ENCODE measurements at regions not wholly inside any gene's neighbourhood (a gene's known extent, or its start where the extent isn't known, plus 50 kb on each side); places are given as distances from the start of the nearest gene placed in this dataset.

DNA sequence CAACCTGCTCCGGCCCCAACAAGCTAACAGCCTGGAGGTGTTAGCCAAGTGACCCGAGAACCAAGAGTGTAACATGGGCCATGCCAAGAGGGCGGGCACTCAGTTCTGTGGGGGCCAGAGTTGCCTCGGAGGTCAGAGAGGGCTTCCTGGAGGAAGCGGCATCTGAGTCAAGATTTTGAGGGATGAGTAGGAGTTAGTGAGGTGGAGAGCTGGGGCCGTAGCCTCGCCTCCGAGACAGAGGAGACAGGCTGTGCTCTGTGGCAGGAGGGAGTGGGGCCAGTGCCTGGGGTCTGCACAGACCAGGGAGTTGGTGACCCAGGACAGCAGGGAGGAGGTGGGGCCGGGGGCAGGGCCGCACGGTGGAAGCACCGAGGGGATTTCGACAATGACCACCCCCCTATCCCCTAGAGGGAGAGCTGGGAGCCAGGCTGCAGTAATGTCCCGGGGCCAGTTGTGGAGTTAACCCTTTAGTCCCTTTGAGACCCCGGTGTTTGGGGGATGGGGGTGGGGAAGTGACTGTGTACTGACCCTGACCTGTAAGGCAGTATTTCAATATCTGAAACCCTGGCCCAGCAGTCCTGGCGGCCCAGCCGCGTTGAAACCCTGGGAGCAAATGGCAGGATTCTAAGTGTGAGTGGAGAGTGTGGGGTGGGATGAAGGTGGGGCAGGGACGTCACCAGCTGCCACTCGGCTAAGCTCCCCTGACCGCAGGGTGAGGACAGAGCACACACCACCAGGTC lies 148.7 kb upstream of the COL5A1 start:
- Histone ChIP-seq H3K4me3 (ENCODE audit: low read length) (no peak overlapping the region), H2AFZ (ENCODE audit: low read length) (no peak overlapping the region), H3K4me1 (ENCODE audit: low read length) (no peaks in the 10 kb centered on the region), H4K20me1 (ENCODE audit: insufficient read depth, low read depth, low read length) (no peaks in the 10 kb centered on the region), H3K9me3 (ENCODE audit: low read length) (no peaks in the 10 kb centered on the region), H3K36me3 (ENCODE audit: insufficient read depth, low read length) (no peaks in the 10 kb centered on the region), H3K27ac (ENCODE audit: low read length) (no peak overlapping the region), H3K79me2 (ENCODE audit: low read length) (no peaks in the 10 kb centered on the region), H3K4me2 (ENCODE audit: low read depth, low read length, poor library complexity, severe bottlenecking) (no peak overlapping the region), H3K9me2 (replicated peaks; ENCODE audit: insufficient read depth, low read length) (no peaks in the 10 kb centered on the region), H3K27me3 (ENCODE audit: low read length) (no peaks in the 10 kb centered on the region), H3K9ac (ENCODE audit: low read length) (no peak overlapping the region)
- DNase-seq = no peak

DNA sequence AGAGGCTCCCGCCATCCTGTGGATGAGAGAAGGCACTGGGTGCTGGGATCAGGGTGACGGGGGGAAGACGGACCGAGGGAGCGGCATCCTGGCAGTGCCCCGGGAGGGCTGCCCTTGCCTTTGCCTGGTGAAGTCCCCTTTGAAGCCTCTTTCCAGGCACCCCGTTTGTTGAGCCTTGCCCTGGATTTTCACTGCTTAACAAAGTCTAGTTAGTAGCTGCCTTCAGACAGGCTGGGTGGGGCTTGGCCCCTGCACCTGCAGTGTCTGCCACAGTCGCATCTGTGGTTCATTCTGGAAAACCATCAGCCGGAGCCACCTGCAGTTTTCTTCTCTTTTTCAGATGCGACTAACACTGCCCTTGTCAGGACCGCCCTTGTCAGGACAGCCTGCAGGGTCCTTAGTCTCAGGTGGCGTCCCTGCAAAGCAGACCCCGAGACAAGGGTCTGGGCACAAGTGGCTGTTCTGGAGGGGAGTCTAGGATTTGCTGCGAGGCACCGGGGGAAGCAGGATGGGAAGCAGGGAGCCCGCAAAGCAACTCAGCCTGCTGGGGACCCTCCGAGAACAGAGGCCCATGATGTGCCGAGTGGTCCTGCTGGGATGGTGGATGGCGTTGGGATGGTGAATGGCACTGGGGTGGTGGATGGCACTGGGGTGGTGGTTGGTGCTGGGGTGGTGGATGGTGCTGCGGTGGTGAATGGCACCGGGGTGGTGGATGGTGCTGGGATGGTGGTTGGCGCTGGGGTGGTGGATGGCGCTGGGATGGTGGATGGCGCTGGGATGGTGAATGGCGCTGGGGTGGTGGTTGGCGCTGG lies 147.9 kb upstream of the COL5A1 start:
- H3K4me2 ChIP-seq (ENCODE audit: low read depth, low read length, poor library complexity, severe bottlenecking) = no peak overlapping the region
- no peaks in the 10 kb centered on the region for H3K9me3 ChIP-seq (ENCODE audit: low read length)
- no peaks in the 10 kb centered on the region for H3K9me2 ChIP-seq (replicated peaks; ENCODE audit: insufficient read depth, low read length)
- no peaks in the 10 kb centered on the region for H3K27me3 ChIP-seq (ENCODE audit: low read length)
- no peaks in the 10 kb centered on the region for H3K36me3 ChIP-seq (ENCODE audit: insufficient read depth, low read length)
- H3K9ac ChIP-seq (ENCODE audit: low read length) = no peak overlapping the region
- H3K27ac ChIP-seq (ENCODE audit: low read length) = no peak overlapping the region
- no peaks in the 10 kb centered on the region for H3K79me2 ChIP-seq (ENCODE audit: low read length)
- no peak overlapping the region for H3K4me3 ChIP-seq (ENCODE audit: low read length)
- H2AFZ ChIP-seq (ENCODE audit: low read length) = no peak overlapping the region
- no peaks in the 10 kb centered on the region for H3K4me1 ChIP-seq (ENCODE audit: low read length)
- no peaks in the 10 kb centered on the region for H4K20me1 ChIP-seq (ENCODE audit: insufficient read depth, low read depth, low read length)
- no peak for DNase-seq

DNA sequence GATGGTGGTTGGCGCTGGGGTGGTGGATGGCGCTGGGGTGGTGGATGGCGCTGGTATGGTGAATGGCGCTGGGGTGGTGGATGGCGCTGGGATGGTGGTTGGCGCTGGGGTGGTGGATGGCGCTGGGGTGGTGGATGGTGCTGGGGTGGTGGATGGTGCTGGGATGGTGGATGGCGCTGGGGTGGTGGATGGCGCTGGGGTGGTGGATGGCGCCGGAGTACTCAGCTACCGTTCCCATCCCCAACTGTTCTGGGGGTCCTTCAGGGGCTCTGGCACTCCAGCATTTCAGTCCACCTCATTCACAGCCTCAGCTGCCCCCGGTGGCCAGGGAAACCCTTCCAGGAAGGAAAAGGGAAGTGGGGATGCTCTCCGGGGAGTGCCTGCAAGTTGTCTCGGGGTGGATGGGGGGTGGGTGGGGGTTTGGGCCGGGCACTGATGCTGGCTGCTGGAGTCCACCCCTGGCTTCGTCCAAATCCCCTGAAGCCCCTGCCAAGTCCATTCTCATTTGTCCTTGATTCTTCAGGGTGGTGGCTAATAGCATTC lies 147.3 kb upstream of the COL5A1 start:
- Histone ChIP-seq H3K4me3 (ENCODE audit: low read length) (no peak overlapping the region), H3K9ac (ENCODE audit: low read length) (no peak overlapping the region), H2AFZ (ENCODE audit: low read length) (no peak overlapping the region), H3K36me3 (ENCODE audit: insufficient read depth, low read length) (no peaks in the 10 kb centered on the region), H3K4me1 (ENCODE audit: low read length) (no peaks in the 10 kb centered on the region), H3K79me2 (ENCODE audit: low read length) (no peaks in the 10 kb centered on the region), H3K27ac (ENCODE audit: low read length) (no peak overlapping the region), H3K4me2 (ENCODE audit: low read depth, low read length, poor library complexity, severe bottlenecking) (no peak overlapping the region), H3K9me2 (replicated peaks; ENCODE audit: insufficient read depth, low read length) (no peaks in the 10 kb centered on the region), H3K9me3 (ENCODE audit: low read length) (no peaks in the 10 kb centered on the region), H4K20me1 (ENCODE audit: insufficient read depth, low read depth, low read length) (no peaks in the 10 kb centered on the region), H3K27me3 (ENCODE audit: low read length) (no peaks in the 10 kb centered on the region)
- no peak for DNase-seq

DNA sequence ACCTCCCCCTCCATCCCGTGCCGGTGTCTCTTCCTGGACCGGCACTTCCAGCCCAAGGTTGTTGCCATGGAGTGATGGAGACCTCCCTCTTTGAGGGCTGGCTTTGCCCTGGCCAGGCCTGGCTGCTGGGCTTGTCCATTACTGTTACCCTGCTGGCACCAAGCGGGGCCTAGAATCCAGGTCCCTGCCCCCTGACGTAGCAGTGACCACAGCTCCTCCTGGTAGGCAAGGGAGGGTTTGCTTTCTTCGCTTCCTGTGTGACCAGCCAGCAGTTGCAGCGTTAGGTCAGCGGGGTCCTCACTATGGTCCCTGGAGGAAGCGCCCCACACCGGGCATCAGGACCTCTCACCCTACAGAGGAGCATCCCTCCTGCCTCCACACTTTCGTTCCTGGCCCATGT lies 146.7 kb upstream of the COL5A1 start:
- Histone ChIP-seq H3K36me3 (ENCODE audit: insufficient read depth, low read length) (no peaks in the 10 kb centered on the region), H3K9ac (ENCODE audit: low read length) (no peak overlapping the region), H3K27ac (ENCODE audit: low read length) (no peak overlapping the region), H4K20me1 (ENCODE audit: insufficient read depth, low read depth, low read length) (no peaks in the 10 kb centered on the region), H3K4me1 (ENCODE audit: low read length) (no peaks in the 10 kb centered on the region), H3K4me2 (ENCODE audit: low read depth, low read length, poor library complexity, severe bottlenecking) (no peak overlapping the region), H3K4me3 (ENCODE audit: low read length) (no peak overlapping the region), H3K9me2 (replicated peaks; ENCODE audit: insufficient read depth, low read length) (no peaks in the 10 kb centered on the region), H2AFZ (ENCODE audit: low read length) (no peak overlapping the region), H3K79me2 (ENCODE audit: low read length) (no peaks in the 10 kb centered on the region), H3K27me3 (ENCODE audit: low read length) (no peaks in the 10 kb centered on the region), H3K9me3 (ENCODE audit: low read length) (no peaks in the 10 kb centered on the region)
- DNase-seq = no peak

DNA sequence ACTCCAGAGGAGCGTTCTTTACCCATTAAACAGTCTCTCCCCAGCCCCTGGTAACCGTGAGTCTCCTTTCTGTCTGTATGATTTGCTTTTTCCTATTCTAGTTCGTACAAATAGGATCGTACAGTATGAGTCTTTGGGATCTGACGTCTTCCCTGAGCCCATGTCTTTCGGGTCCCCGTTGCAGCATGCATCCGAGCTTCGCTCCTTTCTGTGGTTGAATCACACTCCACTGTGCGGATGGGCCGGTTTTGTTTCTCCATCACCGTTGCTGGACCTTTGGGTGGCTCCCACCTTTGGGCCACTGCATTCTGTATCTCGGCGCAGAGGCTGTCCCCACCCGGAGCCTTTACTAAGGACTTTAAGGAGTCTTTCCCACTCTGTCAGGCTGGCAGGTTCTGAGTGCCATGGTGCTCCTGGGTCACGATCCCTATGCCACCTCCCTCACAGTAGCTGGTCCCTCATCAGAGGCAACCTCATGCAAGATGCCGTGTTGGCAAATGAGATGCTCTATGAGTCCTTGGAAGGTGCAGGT lies 145.7 kb upstream of the COL5A1 start:
- H3K27ac ChIP-seq (ENCODE audit: low read length) = no peak overlapping the region

DNA sequence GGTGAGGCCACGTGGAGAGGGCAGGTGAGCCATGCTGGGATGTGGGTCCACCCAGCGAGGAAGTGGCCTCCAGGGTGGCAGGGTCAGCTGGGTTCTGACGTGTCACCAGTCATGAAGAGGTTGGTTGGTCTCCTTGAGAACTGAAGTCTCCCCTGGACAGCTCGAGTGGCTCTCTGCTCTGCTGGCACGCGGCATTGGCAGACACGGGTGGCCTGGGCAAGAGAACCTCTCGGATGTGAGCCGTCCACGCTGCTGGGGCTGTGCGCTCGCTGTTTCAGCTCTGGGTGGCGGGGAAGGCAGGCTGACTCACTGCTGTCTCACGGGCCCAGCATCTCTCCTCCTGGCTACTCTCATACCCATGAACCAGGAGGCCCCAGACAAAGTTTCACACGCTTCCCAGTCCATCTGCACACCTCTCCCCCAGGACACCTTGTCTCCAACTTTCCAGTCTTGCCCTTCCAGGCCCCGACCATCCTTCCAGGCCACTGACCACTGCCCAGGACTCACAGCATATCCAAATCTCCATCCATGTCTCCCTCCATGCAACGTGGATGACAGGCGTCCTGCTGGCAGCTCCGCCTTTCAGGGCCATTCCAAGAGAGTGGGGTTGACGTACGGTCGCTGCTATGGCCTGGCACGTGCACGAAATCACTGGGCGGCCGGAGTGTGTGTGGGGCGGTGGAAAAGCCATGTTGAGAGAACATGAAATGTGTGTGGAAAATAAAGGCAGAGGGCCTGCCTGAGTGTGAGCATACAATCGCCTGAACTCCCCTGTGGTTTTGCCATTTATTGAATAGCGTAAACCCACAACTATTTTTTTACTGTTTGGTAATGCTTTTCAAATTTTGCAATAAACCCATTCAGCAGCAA lies 145.0 kb upstream of the COL5A1 start:
- Histone ChIP-seq H3K4me1 (ENCODE audit: low read length) (no peaks in the 10 kb centered on the region), H3K4me2 (ENCODE audit: low read depth, low read length, poor library complexity, severe bottlenecking) (no peak overlapping the region), H3K27ac (ENCODE audit: low read length) (no peak overlapping the region), H3K9me3 (ENCODE audit: low read length) (no peaks in the 10 kb centered on the region), H3K4me3 (ENCODE audit: low read length) (no peak overlapping the region), H3K9ac (ENCODE audit: low read length) (no peak overlapping the region), H3K9me2 (replicated peaks; ENCODE audit: insufficient read depth, low read length) (no peaks in the 10 kb centered on the region), H4K20me1 (ENCODE audit: insufficient read depth, low read depth, low read length) (no peaks in the 10 kb centered on the region), H2AFZ (ENCODE audit: low read length) (no peak overlapping the region), H3K27me3 (ENCODE audit: low read length) (no peaks in the 10 kb centered on the region), H3K79me2 (ENCODE audit: low read length) (no peaks in the 10 kb centered on the region), H3K36me3 (ENCODE audit: insufficient read depth, low read length) (no peaks in the 10 kb centered on the region)
- DNase-seq = no peak

More for the DNA sequence above, 145.7 kb upstream of the COL5A1 start:
- H3K79me2 ChIP-seq (ENCODE audit: low read length) = no peaks in the 10 kb centered on the region
- H3K36me3 ChIP-seq (ENCODE audit: insufficient read depth, low read length) = no peaks in the 10 kb centered on the region
- no peak overlapping the region for H3K9ac ChIP-seq (ENCODE audit: low read length)
- H3K4me1 ChIP-seq (ENCODE audit: low read length) = no peaks in the 10 kb centered on the region
- no peaks in the 10 kb centered on the region for H3K27me3 ChIP-seq (ENCODE audit: low read length)
- H3K9me3 ChIP-seq (ENCODE audit: low read length) = no peaks in the 10 kb centered on the region
- H2AFZ ChIP-seq (ENCODE audit: low read length) = no peak overlapping the region
- no peaks in the 10 kb centered on the region for H3K9me2 ChIP-seq (replicated peaks; ENCODE audit: insufficient read depth, low read length)
- no peaks in the 10 kb centered on the region for H4K20me1 ChIP-seq (ENCODE audit: insufficient read depth, low read depth, low read length)
- no peak for DNase-seq
- H3K4me2 ChIP-seq (ENCODE audit: low read depth, low read length, poor library complexity, severe bottlenecking) = no peak overlapping the region
- no peak overlapping the region for H3K4me3 ChIP-seq (ENCODE audit: low read length)

DNA sequence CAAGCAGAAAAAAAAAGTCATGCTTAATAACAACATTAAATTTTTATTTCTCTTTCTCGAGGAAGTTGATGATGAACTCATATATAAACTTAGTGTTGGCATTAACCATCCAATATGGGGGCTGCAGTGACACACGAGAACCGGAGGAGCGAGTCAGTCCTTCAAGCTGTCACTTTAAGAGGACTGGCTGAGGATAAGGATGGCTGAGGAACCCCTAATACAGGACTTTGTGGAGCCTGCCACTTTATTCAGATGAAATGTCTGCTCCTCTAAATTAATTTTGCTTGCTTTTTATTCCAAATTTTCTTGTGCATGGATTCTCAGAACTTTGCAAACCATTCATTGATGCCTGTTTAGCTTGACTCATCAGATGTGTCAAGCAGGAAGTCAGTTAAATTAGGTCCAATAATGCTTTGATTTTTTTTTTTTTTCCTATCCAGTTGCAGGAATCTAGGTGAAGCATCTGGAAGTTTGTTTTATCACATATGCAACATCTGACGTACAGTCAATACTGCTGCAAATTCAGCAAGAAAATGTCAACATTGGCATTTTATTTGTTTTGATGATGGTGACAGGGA lies 144.2 kb upstream of the COL5A1 start:
- H3K27ac ChIP-seq (ENCODE audit: low read length) = no peak overlapping the region
- no peaks in the 10 kb centered on the region for H3K9me3 ChIP-seq (ENCODE audit: low read length)
- H3K79me2 ChIP-seq (ENCODE audit: low read length) = no peaks in the 10 kb centered on the region
- H3K9ac ChIP-seq (ENCODE audit: low read length) = no peak overlapping the region
- H2AFZ ChIP-seq (ENCODE audit: low read length) = no peak overlapping the region
- no peaks in the 10 kb centered on the region for H3K27me3 ChIP-seq (ENCODE audit: low read length)
- no peak for DNase-seq
- no peaks in the 10 kb centered on the region for H4K20me1 ChIP-seq (ENCODE audit: insufficient read depth, low read depth, low read length)
- no peaks in the 10 kb centered on the region for H3K4me1 ChIP-seq (ENCODE audit: low read length)
- H3K9me2 ChIP-seq (replicated peaks; ENCODE audit: insufficient read depth, low read length) = no peaks in the 10 kb centered on the region
- H3K4me3 ChIP-seq (ENCODE audit: low read length) = no peak overlapping the region
- H3K36me3 ChIP-seq (ENCODE audit: insufficient read depth, low read length) = no peaks in the 10 kb centered on the region
- H3K4me2 ChIP-seq (ENCODE audit: low read depth, low read length, poor library complexity, severe bottlenecking) = no peak overlapping the region

Data from Karpas-422 (cell line).